ENCODE measurements at regions not wholly inside any gene's neighbourhood (a gene's known extent, or its start where the extent isn't known, plus 50 kb on each side); places are given as distances from the start of the nearest gene placed in this dataset.

- no peak for TF ChIP-seq AR (CRISPR knock-in tag; IDR thresholded peaks at IDR 0.05)
- no peak for TF ChIP-seq SMAD4 (CRISPR knock-in tag; IDR thresholded peaks at IDR 0.05)
- no peak for TF ChIP-seq E2F4 (CRISPR knock-in tag; IDR thresholded peaks at IDR 0.05; ENCODE audit: borderline replicate concordance, low read depth)
- no peak for TF ChIP-seq ZNF396 (CRISPR knock-in tag; IDR thresholded peaks at IDR 0.05; ENCODE audit: borderline replicate concordance)
- TF ChIP-seq ATF6 (CRISPR knock-in tag; IDR thresholded peaks at IDR 0.05) = no peak
- no peak for TF ChIP-seq TEAD4 (CRISPR knock-in tag; IDR thresholded peaks at IDR 0.05)
- no peak for TF ChIP-seq ERG (CRISPR knock-in tag; IDR thresholded peaks at IDR 0.05)
- no peak for TF ChIP-seq ZNF416 (CRISPR knock-in tag; IDR thresholded peaks at IDR 0.05)
- no peak for TF ChIP-seq CREB1 (CRISPR knock-in tag; IDR thresholded peaks at IDR 0.05)
- TF ChIP-seq ATF1 (CRISPR knock-in tag; IDR thresholded peaks at IDR 0.05) = no peak
- no peak for TF ChIP-seq JUN (CRISPR knock-in tag; IDR thresholded peaks at IDR 0.05)
- TF ChIP-seq ZNF425 (CRISPR knock-in tag; conservative IDR thresholded peaks at IDR 0.05) = no peak
- TF ChIP-seq ESRRA (CRISPR knock-in tag; IDR thresholded peaks at IDR 0.05; ENCODE audit: borderline replicate concordance) = no peak
Measured at GRCh38 chr10:30247704-30248103, 101.4 kb downstream of the MTPAP start (continued).

- H3K4me3 Mint-ChIP-seq = no peak overlapping the region
- no peaks in the 10 kb centered on the region for H3K9me3 Mint-ChIP-seq
- H3K27me3 Mint-ChIP-seq (ENCODE audit: low read depth) = no peaks in the 10 kb centered on the region
- no peaks in the 10 kb centered on the region for H3K4me1 Mint-ChIP-seq
- ChIA-PET CTCF (interaction anchor here (0.6 to 1.9 kb wide), 18 partner anchors 9 to 340 kb away, joined by 3 to 19 read pairs (median 4); no protein-coding TSS in a partner anchor), POLR2A (no interaction called here)
- H3K36me3 Mint-ChIP-seq = no peaks in the 10 kb centered on the region
- DNase-seq (ENCODE audit: low spot score) (no peak), ATAC-seq (no peak)
- no peak for TF ChIP-seq CREB1 (CRISPR knock-in tag; IDR thresholded peaks at IDR 0.05)
- no peak overlapping the region for H3K27ac Mint-ChIP-seq
Measured at GRCh38 chr10:30241422-30242110, 107.5 kb downstream of the MTPAP start.

- Mint-ChIP-seq H3K4me3 (no peak overlapping the region), H3K4me1 (no peaks in the 10 kb centered on the region), H3K9me3 (peaks cover 4% of the 10 kb centered on the region), H3K36me3 (no peaks in the 10 kb centered on the region), H3K27ac (no peak overlapping the region), H3K27me3 (ENCODE audit: low read depth) (no peaks in the 10 kb centered on the region)
- ATAC-seq (no peak), DNase-seq (ENCODE audit: low spot score) (no peak)
- POLR2A ChIA-PET = no interaction called here
- CTCF ChIA-PET = no interaction called here
- TF ChIP-seq NFE2L1 (CRISPR knock-in tag; IDR thresholded peaks at IDR 0.05) (no peak), NR2C2 (CRISPR knock-in tag; IDR thresholded peaks at IDR 0.05) (no peak), TEAD1 (CRISPR knock-in tag; IDR thresholded peaks at IDR 0.05) (no peak), ZNF671 (CRISPR knock-in tag; IDR thresholded peaks at IDR 0.05) (no peak), ZNF138 (CRISPR knock-in tag; conservative IDR thresholded peaks at IDR 0.05) (no peak), PRDM15 (CRISPR knock-in tag; IDR thresholded peaks at IDR 0.05) (no peak), CREM (CRISPR knock-in tag; IDR thresholded peaks at IDR 0.05) (no peak), GABPB1 (CRISPR knock-in tag; IDR thresholded peaks at IDR 0.05) (no peak)
Measured at GRCh38 chr10:30238836-30239235, 110.2 kb downstream of the MTPAP start.
